Neural progenitor cell (in vitro differentiated cells): ENCODE measurements at regions not wholly inside any gene's neighbourhood (a gene's known extent, or its start where the extent isn't known, plus 50 kb on each side); places are given as distances from the start of the nearest gene placed in this dataset.

Source experiments
- DNase-seq: peaks from one replicate; pipeline ENCODE4 v3.0.0-alpha.2; 2016; ENCODE audit warnings: low spot score
- H2AFZ ChIP-seq: fragments of 200-600 bp; sonication (generic); replicated peaks from 2 replicates; pipeline ENCODE4 v1.6.1; 2016; ENCODE audit warnings: antibody characterized with exemption
- H3F3A ChIP-seq: fragments of 200-600 bp; sonication (generic); 2 replicates; pipeline ENCODE4 v1.6.1; 2016; ENCODE audit warnings: antibody characterized with exemption, low read depth
- H3K27ac ChIP-seq: fragments of 200-600 bp; sonication (generic); 2 replicates; pipeline ENCODE4 v1.5.1; 2016; ENCODE audit warnings: mild to moderate bottlenecking
- H3K27me3 ChIP-seq: fragments of 200-600 bp; sonication (generic); 2 replicates; pipeline ENCODE4 v1.6.1; 2016; ENCODE audit warnings: mild to moderate bottlenecking, moderate library complexity
- H3K36me3 ChIP-seq: fragments of 200-600 bp; sonication (generic); 2 replicates; pipeline ENCODE4 v1.5.1; 2016
- H3K4me1 ChIP-seq: fragments of 200-600 bp; sonication (generic); 2 replicates; pipeline ENCODE4 v1.6.1; 2016; ENCODE audit warnings: mixed run types
- H3K4me2 ChIP-seq: fragments of 200-600 bp; sonication (generic); 2 replicates; pipeline ENCODE4 v1.6.1; 2016
- H3K4me3 ChIP-seq: fragments of 200-600 bp; sonication (generic); 2 replicates; pipeline ENCODE4 v1.5.1; 2016
- H3K79me2 ChIP-seq: fragments of 200-600 bp; sonication (generic); 2 replicates; pipeline ENCODE4 v1.6.1; 2016; ENCODE audit warnings: low read depth
- H3K9ac ChIP-seq: fragments of 200-600 bp; sonication (generic); 2 replicates; pipeline ENCODE4 v1.6.1; 2016
- H3K9me3 ChIP-seq: fragments of 200-600 bp; sonication (generic); 2 replicates; pipeline ENCODE4 v1.5.1; 2016; ENCODE audit warnings: low read depth
- H4K20me1 ChIP-seq: fragments of 200-600 bp; sonication (generic); 2 replicates; pipeline ENCODE4 v1.6.1; 2016; ENCODE audit warnings: low read depth
- H3K27ac Mint-ChIP-seq: 3 replicates; pipeline ENCODE4 v1.8.0; 2021; ENCODE audit warnings: mixed read lengths
- H3K27me3 Mint-ChIP-seq: 2 replicates; pipeline ENCODE4 v1.8.0; 2022; ENCODE audit warnings: low read depth, mild to moderate bottlenecking, inconsistent platforms, moderate library complexity, mixed read lengths; ENCODE audit not compliant: insufficient read depth
- H3K36me3 Mint-ChIP-seq: 3 replicates; pipeline ENCODE4 v1.8.0; 2021; ENCODE audit warnings: mixed read lengths
- H3K4me1 Mint-ChIP-seq: 3 replicates; pipeline ENCODE4 v1.8.0; 2021; ENCODE audit warnings: mixed read lengths
- H3K4me3 Mint-ChIP-seq: 3 replicates; pipeline ENCODE4 v1.8.0; 2021; ENCODE audit warnings: mild to moderate bottlenecking, moderate library complexity, mixed read lengths
- H3K9me3 Mint-ChIP-seq: 3 replicates; pipeline ENCODE4 v1.8.0; 2020; ENCODE audit warnings: mixed read lengths
- EZH2 ChIP-seq: fragments of 200-600 bp; sonication (generic); IDR thresholded peaks from 2 replicates; pipeline ENCODE4 v1.6.1; 2017; ENCODE audit warnings: antibody characterized with exemption, mild to moderate bottlenecking, moderate library complexity
- EZH2phosphoT487 ChIP-seq: fragments of 200-600 bp; sonication (generic); IDR thresholded peaks from 2 replicates; pipeline ENCODE4 v1.6.1; 2017; ENCODE audit warnings: antibody characterized with exemption
- TF ChIP-seq, protein P1 (sequence below): fragments of 200-600 bp; sonication (generic); IDR thresholded peaks from 2 replicates; pipeline ENCODE4 v1.5.1; 2017; ENCODE audit warnings: antibody characterized with exemption, mild to moderate bottlenecking

DNA sequence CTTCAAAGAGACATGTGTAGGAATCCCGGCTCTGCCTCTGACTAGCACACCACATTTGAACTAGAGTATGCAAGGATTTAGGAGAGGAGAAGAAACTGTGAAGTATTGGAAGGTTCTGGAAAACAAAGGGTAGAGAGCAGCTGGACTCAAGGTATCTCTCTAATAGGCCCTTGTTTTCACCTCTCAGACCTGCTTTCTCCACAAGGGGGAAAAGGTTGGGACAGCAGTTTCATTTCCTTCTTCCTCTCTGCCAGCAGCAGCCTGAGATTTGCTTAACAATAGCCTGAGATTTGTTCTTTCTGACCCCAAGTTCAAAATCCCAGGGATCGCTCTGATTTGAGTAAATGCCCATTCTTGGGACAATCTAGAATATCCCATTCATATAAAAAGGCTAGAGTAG is 430.6 kb upstream of the MCTP2 start:
- Histone ChIP-seq H3K9ac (no peak overlapping the region), H3K9me3 (no peaks in the 10 kb centered on the region), H3K4me1 (peaks cover 4% of the 10 kb centered on the region), H3F3A (no peaks in the 10 kb centered on the region), H3K27me3 (no peaks in the 10 kb centered on the region), H2AFZ (no peak overlapping the region), H3K4me2 (no peak overlapping the region), H3K4me3 (no peak overlapping the region), H3K79me2 (no peaks in the 10 kb centered on the region), H3K36me3 (no peaks in the 10 kb centered on the region), H4K20me1 (no peaks in the 10 kb centered on the region), H3K27ac (no peak overlapping the region)
- Mint-ChIP-seq H3K36me3 (no peaks in the 10 kb centered on the region), H3K4me1 (peaks cover 19% of the 10 kb centered on the region), H3K27ac (no peak overlapping the region), H3K9me3 (peaks cover 6% of the 10 kb centered on the region), H3K27me3 (peaks cover 6% of the 10 kb centered on the region), H3K4me3 (no peak overlapping the region)
- no peak for DNase-seq
- TF ChIP-seq EZH2 (no peak), EZH2phosphoT487 (no peak)
- TF ChIP-seq, protein P1, sequence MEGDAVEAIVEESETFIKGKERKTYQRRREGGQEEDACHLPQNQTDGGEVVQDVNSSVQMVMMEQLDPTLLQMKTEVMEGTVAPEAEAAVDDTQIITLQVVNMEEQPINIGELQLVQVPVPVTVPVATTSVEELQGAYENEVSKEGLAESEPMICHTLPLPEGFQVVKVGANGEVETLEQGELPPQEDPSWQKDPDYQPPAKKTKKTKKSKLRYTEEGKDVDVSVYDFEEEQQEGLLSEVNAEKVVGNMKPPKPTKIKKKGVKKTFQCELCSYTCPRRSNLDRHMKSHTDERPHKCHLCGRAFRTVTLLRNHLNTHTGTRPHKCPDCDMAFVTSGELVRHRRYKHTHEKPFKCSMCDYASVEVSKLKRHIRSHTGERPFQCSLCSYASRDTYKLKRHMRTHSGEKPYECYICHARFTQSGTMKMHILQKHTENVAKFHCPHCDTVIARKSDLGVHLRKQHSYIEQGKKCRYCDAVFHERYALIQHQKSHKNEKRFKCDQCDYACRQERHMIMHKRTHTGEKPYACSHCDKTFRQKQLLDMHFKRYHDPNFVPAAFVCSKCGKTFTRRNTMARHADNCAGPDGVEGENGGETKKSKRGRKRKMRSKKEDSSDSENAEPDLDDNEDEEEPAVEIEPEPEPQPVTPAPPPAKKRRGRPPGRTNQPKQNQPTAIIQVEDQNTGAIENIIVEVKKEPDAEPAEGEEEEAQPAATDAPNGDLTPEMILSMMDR = no peak

DNA sequence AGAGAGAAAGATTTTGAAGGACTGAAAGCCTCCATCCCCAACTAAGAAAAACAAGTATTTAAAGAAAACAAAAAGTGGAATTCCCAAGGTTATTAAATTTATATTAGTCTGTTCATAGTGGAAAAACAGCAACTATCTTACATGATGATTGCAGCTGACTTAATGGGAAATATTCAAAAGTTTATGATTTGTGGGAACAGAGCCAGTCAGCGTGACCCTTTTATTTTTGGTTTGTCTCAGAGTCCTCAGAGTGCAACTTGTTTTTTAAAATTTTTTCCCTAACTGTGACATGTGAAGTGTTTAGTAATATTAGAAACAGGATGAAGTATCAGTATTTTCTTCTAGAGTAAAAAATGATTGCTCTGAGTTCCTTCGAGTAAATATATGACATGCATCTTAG is 441.9 kb upstream of the MCTP2 start:
- Mint-ChIP-seq H3K27ac (no peak overlapping the region), H3K4me3 (no peak overlapping the region), H3K27me3 (peaks cover 6% of the 10 kb centered on the region), H3K36me3 (peaks cover 5% of the 10 kb centered on the region), H3K9me3 (peaks cover 14% of the 10 kb centered on the region), H3K4me1 (no peaks in the 10 kb centered on the region)
- no peak overlapping the region for H3K4me3 ChIP-seq
- no peaks in the 10 kb centered on the region for H3K4me1 ChIP-seq
- no peaks in the 10 kb centered on the region for H4K20me1 ChIP-seq
- H3K9me3 ChIP-seq = no peaks in the 10 kb centered on the region
- H3K9ac ChIP-seq = no peak overlapping the region
- no peaks in the 10 kb centered on the region for H3K36me3 ChIP-seq
- no peak overlapping the region for H2AFZ ChIP-seq
- no peaks in the 10 kb centered on the region for H3K27me3 ChIP-seq
- H3K79me2 ChIP-seq = no peaks in the 10 kb centered on the region
- no peaks in the 10 kb centered on the region for H3F3A ChIP-seq
- DNase-seq = no peak
- TF ChIP-seq, protein P1 = no peak
- no peak for TF ChIP-seq EZH2phosphoT487
- no peak for TF ChIP-seq EZH2
- H3K27ac ChIP-seq = no peak overlapping the region
- H3K4me2 ChIP-seq = no peak overlapping the region

DNA sequence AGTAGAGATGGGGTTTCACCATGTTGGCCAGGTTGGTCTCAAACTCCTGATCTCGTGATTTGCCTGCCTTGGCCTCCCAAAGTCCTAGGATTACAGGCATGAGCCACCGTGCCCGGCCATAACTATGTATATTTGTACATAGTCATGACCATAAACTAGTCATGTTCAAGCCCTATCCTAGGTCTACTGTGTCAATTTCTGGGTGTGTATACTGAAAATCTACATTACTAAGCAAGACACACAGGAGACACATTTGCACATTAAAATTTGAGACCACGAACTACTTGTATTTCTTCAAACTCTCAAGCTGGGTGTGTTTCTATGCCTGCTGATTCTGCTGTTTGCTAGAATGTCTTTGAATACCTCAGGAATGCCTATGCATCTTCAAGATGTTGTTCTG is 451.3 kb upstream of the MCTP2 start:
- Histone ChIP-seq H3K4me3 (no peak overlapping the region), H3F3A (no peaks in the 10 kb centered on the region), H3K27me3 (no peaks in the 10 kb centered on the region), H3K9ac (no peak overlapping the region), H3K36me3 (no peaks in the 10 kb centered on the region), H3K27ac (no peak overlapping the region), H3K4me1 (no peaks in the 10 kb centered on the region), H4K20me1 (no peaks in the 10 kb centered on the region), H3K4me2 (no peak overlapping the region), H3K79me2 (no peaks in the 10 kb centered on the region), H3K9me3 (no peaks in the 10 kb centered on the region), H2AFZ (no peak overlapping the region)
- Mint-ChIP-seq H3K9me3 (peaks cover 2% of the 10 kb centered on the region), H3K27me3 (no peaks in the 10 kb centered on the region), H3K36me3 (no peaks in the 10 kb centered on the region), H3K4me3 (no peak overlapping the region), H3K4me1 (peaks cover 2% of the 10 kb centered on the region), H3K27ac (no peak overlapping the region)
- DNase-seq = no peak
- TF ChIP-seq EZH2 (no peak), EZH2phosphoT487 (no peak)
- TF ChIP-seq, protein P1 = no peak
